ENCODE measurements at regions not wholly inside any gene's neighbourhood (a gene's known extent, or its start where the extent isn't known, plus 50 kb on each side); places are given as distances from the start of the nearest gene placed in this dataset.

- no peak for TF ChIP-seq CTCF (IDR thresholded peaks at IDR 0.05; ENCODE audit: extremely low read depth in 1 of 2, insufficient read depth in 1 of 2, low read depth in 1 of 2, low read length in 2 of 2)
- no peak for TF ChIP-seq POLR2AphosphoS5 (IDR thresholded peaks at IDR 0.05; ENCODE audit: insufficient read depth, low read depth, low read length)
- TF ChIP-seq EZH2 (IDR thresholded peaks at IDR 0.05; ENCODE audit: borderline replicate concordance, low read depth, low read length, severe bottlenecking) = no peak
- no peak for TF ChIP-seq GATA2 (IDR thresholded peaks at IDR 0.05; ENCODE audit: insufficient read depth, insufficient read length, low read depth, low read length)
- TF ChIP-seq JUN (IDR thresholded peaks at IDR 0.05; ENCODE audit: borderline replicate concordance, insufficient read depth, insufficient read length, low read depth) = no peak
- no peak for TF ChIP-seq MYC (IDR thresholded peaks at IDR 0.05; ENCODE audit: low read depth, low read length)
- no peak for TF ChIP-seq POLR2A (IDR thresholded peaks at IDR 0.05; ENCODE audit: low read depth, low read length)
- TF ChIP-seq FOS (IDR thresholded peaks at IDR 0.05; ENCODE audit: borderline replicate concordance, insufficient read depth, low read length) = no peak
- no peak for TF ChIP-seq MAX (IDR thresholded peaks at IDR 0.05; ENCODE audit: insufficient read depth, insufficient read length)
These were observed 1198.8 kb upstream of the SPRY2 start for GRCh38 chr13:81539643-81540150.

Measured in endothelial cell of umbilical vein (primary cell).